ENCODE measurements at regions not wholly inside any gene's neighbourhood (a gene's known extent, or its start where the extent isn't known, plus 50 kb on each side); places are given as distances from the start of the nearest gene placed in this dataset.

DNA sequence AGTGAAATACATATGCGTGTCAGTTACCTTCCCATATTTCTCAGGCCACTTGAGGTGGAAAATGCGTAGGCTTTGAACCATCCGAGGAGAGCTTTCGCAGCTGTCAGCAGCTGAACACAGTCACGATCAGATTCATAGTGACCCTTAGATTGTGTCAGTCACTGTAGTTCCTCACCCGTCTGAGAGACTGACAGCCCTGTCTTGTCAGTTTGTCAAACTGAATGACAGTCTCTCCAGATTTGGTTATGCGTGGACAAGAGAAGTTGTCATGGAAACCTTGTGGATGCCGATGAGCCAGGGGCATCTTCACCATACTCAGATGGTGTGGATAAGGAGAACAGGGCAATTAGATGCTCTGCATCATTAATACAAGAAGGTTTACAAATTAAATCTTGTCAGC, 546.3 kb downstream of the TYW1 start:
- no peak for DNase-seq (ENCODE audit: low read depth in 4 of 4, low spot score in 3 of 4)

- DNase-seq (ENCODE audit: low read depth in 4 of 4, low spot score in 3 of 4), result no peak
These were observed 550.7 kb downstream of the TYW1 start for GRCh38 chr7:67547183-67547907.

DNA sequence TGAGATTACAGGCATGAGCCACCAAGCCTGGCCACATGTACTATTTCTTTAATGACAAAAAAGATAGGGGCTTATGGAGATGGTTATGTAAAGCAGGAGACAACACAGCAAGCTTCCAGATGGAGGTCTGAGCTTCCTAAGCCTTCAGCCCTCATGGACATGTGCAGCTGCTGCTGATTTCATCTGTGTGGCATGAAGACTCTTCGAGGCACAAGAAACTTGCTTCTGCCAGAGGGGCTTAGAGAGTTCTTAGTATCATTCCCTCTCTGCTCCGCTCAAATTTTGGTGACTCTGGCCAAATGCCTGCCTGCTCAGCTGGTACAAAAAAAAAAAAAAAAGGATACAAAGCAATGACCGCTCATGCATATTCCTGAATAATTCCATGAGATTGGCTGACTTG, 552.5 kb downstream of the TYW1 start:
- no peak for DNase-seq (ENCODE audit: low read depth in 4 of 4, low spot score in 3 of 4)

DNA sequence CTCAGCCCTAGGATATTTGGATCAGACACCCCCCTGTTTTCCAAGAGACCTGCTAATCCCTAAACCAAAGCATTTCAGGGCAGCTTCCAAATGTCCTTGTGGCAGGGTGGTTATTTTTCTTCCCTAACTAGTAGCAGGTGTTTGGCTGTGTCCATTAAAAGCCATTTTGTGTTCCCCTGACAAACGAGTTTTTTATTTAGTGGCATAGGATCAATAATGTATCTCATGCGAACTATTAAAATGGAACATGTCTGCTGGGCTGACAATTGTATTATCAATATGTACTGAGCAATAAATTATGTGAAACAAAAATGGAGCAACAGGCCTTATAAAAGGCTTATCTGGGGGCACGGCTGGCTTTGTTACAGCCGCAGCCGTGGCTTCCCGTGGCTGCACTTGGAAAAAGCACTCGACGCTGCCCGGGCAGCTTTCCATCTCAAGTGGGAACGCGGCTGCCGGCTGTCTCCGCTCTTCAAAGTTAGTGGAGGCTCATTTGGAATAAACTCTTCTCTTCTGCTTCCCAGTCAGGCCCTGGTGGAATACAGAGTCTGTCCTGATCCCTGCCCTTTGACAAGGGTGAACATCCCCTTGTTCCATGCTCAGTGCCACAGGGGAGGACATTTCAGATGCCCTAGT, 554.3 kb downstream of the TYW1 start:
- no peak for DNase-seq (ENCODE audit: low read depth in 4 of 4, low spot score in 3 of 4)

GRCh38 chr7:67552738-67553137, 556.1 kb downstream of the TYW1 start:
- no peak for DNase-seq (ENCODE audit: low read depth in 4 of 4, low spot score in 3 of 4)

DNA sequence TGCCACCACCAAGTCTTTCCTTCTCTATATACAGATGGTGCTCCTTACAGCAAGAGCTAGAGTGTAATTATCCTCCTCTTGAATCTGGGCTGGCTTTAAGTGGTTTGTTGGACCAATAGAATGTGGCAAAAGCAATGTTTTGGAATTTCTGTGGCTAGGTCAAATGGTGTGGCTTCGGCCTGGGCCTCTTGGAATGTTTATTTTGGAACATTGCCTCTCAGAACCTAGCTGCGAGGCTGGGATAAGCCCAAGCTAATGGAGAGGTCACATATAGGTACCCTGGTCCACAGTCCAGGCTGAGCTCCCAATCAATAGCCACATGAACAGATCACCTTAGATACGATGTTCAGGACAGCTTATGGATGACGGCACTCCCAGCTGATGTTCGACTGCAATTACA, 556.7 kb downstream of the TYW1 start:
- DNase-seq (ENCODE audit: low read depth in 4 of 4, low spot score in 3 of 4), result no peak

- DNase-seq (ENCODE audit: low read depth in 4 of 4, low spot score in 3 of 4), result no peak
These were observed 558.4 kb downstream of the TYW1 start for GRCh38 chr7:67554986-67555385.

- peak in 3 of 4 donors; percentile 12 to 31 (median 21) for DNase-seq (ENCODE audit: low read depth in 4 of 4, low spot score in 3 of 4)
These were observed 568.3 kb downstream of the TYW1 start for GRCh38 chr7:67564959-67565358.

DNA sequence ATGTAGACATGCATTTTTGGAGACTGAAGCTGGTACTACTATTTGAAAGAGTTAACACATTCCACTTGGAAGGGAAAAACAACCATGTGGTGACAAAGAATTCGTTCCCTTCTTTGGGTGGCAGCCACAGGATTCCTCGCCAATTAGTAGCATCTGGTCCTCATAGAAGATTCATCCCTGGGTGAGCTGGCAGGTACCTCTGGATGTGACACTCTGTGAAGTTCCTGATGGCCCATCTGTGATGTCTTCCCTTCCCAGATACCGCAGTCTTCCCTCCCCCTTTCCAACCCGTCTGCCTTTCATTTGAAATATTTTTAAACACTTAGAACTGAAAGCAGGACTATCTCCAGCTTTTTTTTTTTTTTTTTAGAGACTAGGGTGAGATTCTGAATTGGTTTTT, 569.5 kb downstream of the TYW1 start:
- DNase-seq (ENCODE audit: low read depth in 4 of 4, low spot score in 3 of 4), result no peak

GRCh38 chr7:67571026-67571545, 574.5 kb downstream of the TYW1 start:
- DNase-seq (ENCODE audit: low read depth in 4 of 4, low spot score in 3 of 4), result no peak

DNA sequence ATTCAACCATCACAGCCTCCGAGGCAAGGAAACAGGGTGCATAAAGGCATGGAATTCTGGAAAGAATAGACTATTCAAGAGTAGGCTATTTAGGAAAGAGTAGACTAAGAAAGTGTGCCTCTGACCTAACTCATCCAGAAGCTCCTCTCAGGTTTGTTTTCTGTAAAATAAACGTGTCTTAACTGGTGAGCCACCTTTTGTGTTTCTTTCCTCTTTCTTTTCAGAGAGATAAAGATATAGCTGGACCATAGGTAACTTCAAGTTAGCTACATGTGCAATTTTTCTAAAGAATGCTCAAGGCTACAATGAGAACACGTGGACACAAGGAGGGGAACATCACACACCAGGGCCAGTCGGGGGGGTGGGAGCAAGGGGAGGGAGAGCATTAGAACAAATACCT, 577.0 kb downstream of the TYW1 start:
- no peak for DNase-seq (ENCODE audit: low read depth in 4 of 4, low spot score in 3 of 4)

GRCh38 chr7:67588631-67589030, 592.0 kb downstream of the TYW1 start:
- no peak for DNase-seq (ENCODE audit: low read depth in 4 of 4, low spot score in 3 of 4)

GRCh38 chr7:67589183-67589582, 592.5 kb downstream of the TYW1 start:
- DNase-seq (ENCODE audit: low read depth in 4 of 4, low spot score in 3 of 4), result no peak

DNA sequence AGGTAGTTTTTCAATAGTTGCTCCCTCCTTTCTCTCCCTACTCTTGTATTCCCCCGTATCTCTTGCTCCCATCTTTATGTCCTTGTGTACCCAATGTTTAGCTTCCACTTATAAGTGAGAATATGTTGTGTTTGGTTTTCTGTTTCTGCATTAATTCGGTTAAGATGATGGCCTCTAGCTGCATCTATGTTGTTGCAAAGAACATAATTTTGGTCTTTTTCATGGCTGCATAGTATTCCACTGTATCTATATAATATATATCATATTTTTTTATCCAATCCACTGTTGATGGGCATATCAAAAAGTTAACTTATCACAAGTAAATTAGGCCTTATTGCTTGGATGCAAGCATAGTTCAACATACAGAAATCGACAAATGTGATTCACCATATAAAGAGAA, 594.0 kb downstream of the TYW1 start:
- DNase-seq (ENCODE audit: low read depth in 4 of 4, low spot score in 3 of 4), result no peak

DNA sequence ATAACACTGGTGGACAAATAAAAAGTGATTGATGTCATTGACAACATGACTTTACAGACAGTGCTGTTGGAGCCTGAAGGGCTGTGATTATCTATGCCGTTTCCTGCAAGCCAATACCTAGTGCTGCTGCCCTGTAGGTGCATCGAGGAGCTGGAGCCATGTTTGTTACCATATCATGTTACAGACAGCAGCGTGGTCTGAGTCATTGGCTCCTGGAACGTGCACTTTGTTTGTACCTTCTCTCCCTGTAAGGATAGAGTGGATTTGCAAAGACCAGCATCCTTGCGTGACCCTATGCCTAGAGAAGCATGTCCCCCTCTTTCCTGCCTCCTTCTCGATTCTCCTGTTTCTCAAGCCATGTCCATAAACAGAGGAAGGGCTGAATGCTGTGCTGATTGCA, 597.2 kb downstream of the TYW1 start:
- no peak for DNase-seq (ENCODE audit: low read depth in 4 of 4, low spot score in 3 of 4)

DNA sequence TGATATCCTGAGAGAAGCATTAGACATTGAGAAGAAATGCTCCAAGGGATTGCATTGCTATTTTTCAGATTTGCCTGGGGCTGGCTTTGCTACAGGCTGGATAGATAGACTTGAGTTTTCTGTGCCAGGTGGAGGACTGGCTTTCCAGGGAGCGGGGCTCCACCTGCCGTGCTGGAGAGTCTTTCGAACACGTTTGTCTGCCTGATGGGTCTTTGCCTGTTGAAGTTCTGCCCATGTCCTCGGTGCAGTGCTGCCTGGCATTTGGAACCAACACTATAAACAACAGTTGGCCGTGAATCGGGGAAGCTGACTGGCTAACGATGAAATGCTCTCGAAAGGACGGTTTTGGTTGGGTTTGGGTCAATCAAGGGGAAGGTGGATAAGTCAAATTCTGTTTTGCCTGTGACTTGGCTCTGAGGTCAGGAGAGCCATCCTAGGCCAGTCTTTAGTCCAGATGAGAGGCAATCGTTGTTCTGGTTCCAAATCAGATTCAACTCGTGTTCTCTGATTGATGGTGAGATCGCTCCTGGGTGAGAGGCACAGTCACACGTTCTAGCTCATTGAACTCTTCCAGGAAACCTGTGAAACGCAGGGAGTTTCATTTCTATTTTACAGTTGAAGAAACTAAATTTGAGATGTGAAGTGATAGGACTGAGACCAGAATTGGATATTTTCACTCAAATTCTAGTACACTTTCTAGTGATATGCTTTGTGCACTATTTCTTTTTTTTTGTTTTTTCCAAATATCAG, 599.0 kb downstream of the TYW1 start:
- no peak for DNase-seq (ENCODE audit: low read depth in 4 of 4, low spot score in 3 of 4)

DNA sequence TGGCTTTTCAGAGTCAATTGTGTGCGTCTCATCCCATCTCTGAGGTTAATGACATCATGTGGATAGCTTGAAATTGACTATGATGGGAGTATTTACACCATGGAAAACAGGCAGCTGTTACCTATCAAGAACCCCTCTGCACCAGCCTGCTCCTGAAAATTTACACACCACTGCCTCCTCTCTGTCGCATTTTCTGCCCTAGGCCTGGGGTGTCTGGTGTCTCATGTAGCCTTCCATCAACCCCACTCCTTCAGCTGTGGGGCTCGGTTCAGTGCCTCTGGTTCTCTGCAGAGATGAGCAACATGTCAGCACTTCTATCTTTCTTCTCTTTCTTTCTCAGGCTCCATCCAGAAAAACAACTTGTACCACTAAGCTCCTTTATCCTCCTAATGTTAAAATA, 600.5 kb downstream of the TYW1 start:
- no peak for DNase-seq (ENCODE audit: low read depth in 4 of 4, low spot score in 3 of 4)

DNA sequence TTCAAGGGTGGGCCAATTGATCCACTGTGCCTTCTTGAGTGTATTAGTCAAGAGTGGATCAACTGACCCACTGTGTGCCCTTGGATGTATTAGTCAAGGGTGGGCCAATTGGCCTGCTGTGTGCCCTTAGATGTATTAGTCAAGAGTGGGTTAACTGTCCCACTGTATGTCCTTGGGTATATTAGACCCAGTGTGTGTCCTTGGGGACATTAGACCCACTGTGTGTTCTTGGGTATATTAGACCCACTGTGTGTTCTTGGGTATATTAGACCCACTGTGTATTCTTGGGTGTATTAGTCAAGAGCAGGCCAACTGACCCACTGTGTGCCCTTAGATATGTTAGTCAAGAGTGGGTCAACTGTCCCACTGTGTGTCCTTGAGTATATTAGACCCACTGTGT, 601.8 kb downstream of the TYW1 start:
- DNase-seq (ENCODE audit: low read depth in 4 of 4, low spot score in 3 of 4), result no peak

DNA sequence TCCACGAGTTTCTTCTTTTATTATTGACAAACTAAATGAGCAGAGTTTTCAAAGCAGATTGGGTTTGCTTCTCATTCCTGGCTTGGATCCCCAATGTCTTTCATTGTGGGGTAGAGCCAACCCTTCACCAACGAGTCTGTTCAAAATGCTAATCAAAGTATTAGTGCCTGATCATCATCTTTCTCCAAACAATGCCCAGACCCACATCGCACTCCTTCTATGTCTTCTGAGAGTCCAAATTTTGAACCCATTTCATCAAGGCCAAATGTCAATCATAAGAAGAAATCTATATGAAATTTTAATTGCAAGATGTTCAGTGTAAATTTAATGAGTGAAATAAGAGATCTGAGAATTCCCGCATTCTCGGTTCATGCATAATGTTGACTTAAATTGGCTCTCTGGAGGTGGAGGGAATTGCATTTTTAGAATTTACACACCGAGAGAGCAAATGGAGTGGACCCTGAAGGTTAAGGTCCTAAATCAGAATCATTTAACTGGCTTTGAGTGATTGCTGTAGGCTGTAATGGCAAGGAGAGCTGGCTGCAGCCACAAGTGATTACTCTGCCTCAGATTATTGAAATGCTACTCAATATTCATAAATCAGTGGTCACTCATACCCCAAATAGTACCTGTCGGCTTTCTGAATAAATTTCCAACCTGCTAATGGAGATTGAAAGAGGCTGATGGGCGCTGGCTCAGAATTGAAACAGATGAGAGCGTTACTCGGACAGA, 602.9 kb downstream of the TYW1 start:
- no peak for DNase-seq (ENCODE audit: low read depth in 4 of 4, low spot score in 3 of 4)

GRCh38 chr7:67602246-67602887, 605.7 kb downstream of the TYW1 start:
- no peak for DNase-seq (ENCODE audit: low read depth in 4 of 4, low spot score in 3 of 4)

Measured in left renal pelvis (tissue), 4 donors.